Loucy (cell line): ENCODE measurements at regions not wholly inside any gene's neighbourhood (a gene's known extent, or its start where the extent isn't known, plus 50 kb on each side); places are given as distances from the start of the nearest gene placed in this dataset.

Source experiments
- H2AFZ ChIP-seq: fragments of 200-600 bp; sonication (generic); 2 replicates; pipeline ENCODE4 v1.6.0; 2016; ENCODE audit warnings: antibody characterized with exemption, mild to moderate bottlenecking, low read length, moderate library complexity
- H3F3A ChIP-seq: fragments of 200-600 bp; 2 replicates; pipeline ENCODE4 v1.6.0; 2016; ENCODE audit warnings: antibody characterized with exemption, low read depth, mild to moderate bottlenecking
- H3K27me3 ChIP-seq: fragments of 200-600 bp; sonication (generic); 2 replicates; pipeline ENCODE4 v1.6.1; 2014; ENCODE audit warnings: low read length, mild to moderate bottlenecking; ENCODE audit not compliant: insufficient read depth, poor library complexity, severe bottlenecking
- H3K36me3 ChIP-seq: fragments of 200-600 bp; sonication (generic); 2 replicates; pipeline ENCODE4 v1.6.1; 2016; ENCODE audit warnings: low read length; ENCODE audit not compliant: insufficient read depth
- H3K4me1 ChIP-seq: fragments of 200-600 bp; sonication (generic); 2 replicates; pipeline ENCODE4 v1.5.1; 2014; ENCODE audit warnings: low read length, mild to moderate bottlenecking; ENCODE audit not compliant: insufficient read depth, poor library complexity, severe bottlenecking
- H3K4me2 ChIP-seq: fragments of 200-600 bp; sonication (generic); 2 replicates; pipeline ENCODE4 v1.6.0; 2014; ENCODE audit warnings: antibody characterized with exemption, low read length, low read depth, mild to moderate bottlenecking; ENCODE audit not compliant: poor library complexity, severe bottlenecking
- H3K4me3 ChIP-seq: fragments of 200-600 bp; sonication (generic); 2 replicates; pipeline ENCODE4 v1.5.1; 2014; ENCODE audit warnings: low read length, mild to moderate bottlenecking, mixed read lengths; ENCODE audit not compliant: poor library complexity, severe bottlenecking
- H3K79me2 ChIP-seq: fragments of 200-600 bp; sonication (generic); 2 replicates; pipeline ENCODE4 v1.6.1; 2014; ENCODE audit warnings: low read length; ENCODE audit not compliant: insufficient read depth
- H3K9ac ChIP-seq: fragments of 200-600 bp; sonication (generic); 2 replicates; pipeline ENCODE4 v1.6.0; 2014; ENCODE audit warnings: mild to moderate bottlenecking, low read depth, low read length, moderate library complexity; ENCODE audit not compliant: poor library complexity, severe bottlenecking
- H3K9me2 ChIP-seq: fragments of 200-600 bp; sonication (generic); replicated peaks from 2 replicates; pipeline ENCODE4 v1.6.1; 2016; ENCODE audit warnings: low read depth, low read length, mixed read lengths
- H3K9me3 ChIP-seq: fragments of 200-600 bp; sonication (generic); 2 replicates; pipeline ENCODE4 v1.6.1; 2014; ENCODE audit warnings: mild to moderate bottlenecking, antibody characterized with exemption, low read length, low read depth; ENCODE audit not compliant: insufficient read depth
- H4K20me1 ChIP-seq: fragments of 200-600 bp; sonication (generic); 2 replicates; pipeline ENCODE4 v1.6.0; 2014; ENCODE audit warnings: antibody characterized with exemption, low read length, mild to moderate bottlenecking; ENCODE audit not compliant: insufficient read depth, poor library complexity, severe bottlenecking
- CTCF ChIP-seq: fragments of 200-600 bp; sonication (generic); conservative IDR thresholded peaks from 2 replicates; pipeline ENCODE4 v1.5.1; 2014; ENCODE audit warnings: mild to moderate bottlenecking, antibody characterized with exemption, low read length
- EZH2phosphoT487 ChIP-seq: fragments of 200-600 bp; IDR thresholded peaks from 2 replicates; pipeline ENCODE4 v1.6.1; 2018; ENCODE audit warnings: antibody characterized with exemption, mild to moderate bottlenecking, moderate library complexity, borderline replicate concordance

DNA sequence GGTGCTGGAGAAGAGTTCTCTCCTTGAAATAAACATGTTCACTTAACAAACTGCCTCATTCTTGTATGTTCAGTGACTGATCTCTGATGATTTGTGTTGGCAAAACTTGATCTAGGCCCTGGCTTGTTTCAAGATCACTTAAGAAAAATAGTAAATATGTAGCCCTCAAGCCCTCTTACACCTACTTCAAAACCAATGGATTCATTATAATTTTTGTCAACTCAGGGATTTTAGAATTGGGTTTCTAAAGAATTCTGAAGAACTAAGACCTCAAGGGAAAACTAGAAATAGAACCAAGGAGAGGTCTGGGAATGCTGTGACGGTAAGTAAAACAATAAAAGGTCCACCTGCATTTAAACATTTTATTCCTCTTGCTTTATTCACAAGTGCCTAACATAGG is 1731.6 kb upstream of the CELF4 start:
- no peaks in the 10 kb centered on the region for H3K27me3 ChIP-seq
- no peak overlapping the region for H2AFZ ChIP-seq
- no peak overlapping the region for H3K4me3 ChIP-seq
- H3K9me3 ChIP-seq: no peaks in the 10 kb centered on the region
- H3F3A ChIP-seq: no peaks in the 10 kb centered on the region
- no peak overlapping the region for H3K4me2 ChIP-seq
- no peak for TF ChIP-seq EZH2phosphoT487
- TF ChIP-seq CTCF: no peak
- no peaks in the 10 kb centered on the region for H3K79me2 ChIP-seq
- H4K20me1 ChIP-seq: no peaks in the 10 kb centered on the region
- no peak overlapping the region for H3K9ac ChIP-seq
- no peaks in the 10 kb centered on the region for H3K9me2 ChIP-seq
- peaks cover 3% of the 10 kb centered on the region for H3K4me1 ChIP-seq
- no peaks in the 10 kb centered on the region for H3K36me3 ChIP-seq

GRCh38 chr18:39296293-39296888 is 1730.8 kb upstream of the CELF4 start:
- Histone ChIP-seq H2AFZ (no peak overlapping the region), H3K9ac (no peak overlapping the region), H3K4me2 (no peak overlapping the region), H3K79me2 (no peaks in the 10 kb centered on the region), H3K4me3 (no peak overlapping the region), H3K9me2 (no peaks in the 10 kb centered on the region), H3F3A (no peaks in the 10 kb centered on the region), H3K4me1 (no peaks in the 10 kb centered on the region), H3K9me3 (no peaks in the 10 kb centered on the region), H3K36me3 (no peaks in the 10 kb centered on the region), H4K20me1 (no peaks in the 10 kb centered on the region), H3K27me3 (no peaks in the 10 kb centered on the region)
- no peak for TF ChIP-seq CTCF
- TF ChIP-seq EZH2phosphoT487: no peak

DNA sequence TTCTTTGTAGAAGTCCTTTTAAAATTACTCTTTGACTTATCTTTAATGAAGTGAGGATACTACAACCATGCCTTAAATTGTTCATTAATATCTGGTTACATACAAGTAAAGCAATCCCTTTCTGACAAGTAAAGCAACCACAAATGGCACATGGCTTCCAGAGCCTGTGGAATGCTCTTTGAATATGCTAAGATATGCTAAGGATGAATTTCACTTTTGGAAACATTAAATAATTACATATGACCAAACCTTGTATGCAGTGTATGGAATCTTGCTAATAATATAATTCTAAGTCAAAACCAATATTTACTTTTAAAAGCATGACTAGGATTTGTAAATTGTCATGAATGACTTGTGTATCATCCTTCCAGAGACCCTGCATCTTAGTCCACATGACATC is 1711.2 kb upstream of the CELF4 start:
- Histone ChIP-seq H4K20me1 (no peaks in the 10 kb centered on the region), H3K9ac (no peak overlapping the region), H3K79me2 (no peaks in the 10 kb centered on the region), H3K9me2 (no peaks in the 10 kb centered on the region), H3K4me3 (no peak overlapping the region), H3K36me3 (no peaks in the 10 kb centered on the region), H3K9me3 (no peaks in the 10 kb centered on the region), H3K4me2 (no peak overlapping the region), H2AFZ (no peak overlapping the region), H3K4me1 (no peaks in the 10 kb centered on the region), H3K27me3 (no peaks in the 10 kb centered on the region), H3F3A (no peaks in the 10 kb centered on the region)
- TF ChIP-seq CTCF (no peak), EZH2phosphoT487 (no peak)
